HG03103 (cell line): ENCODE measurements at regions not wholly inside any gene's neighbourhood (a gene's known extent, or its start where the extent isn't known, plus 50 kb on each side); places are given as distances from the start of the nearest gene placed in this dataset.
"Not testable (repeated sequence)": the region's sequence is repeated elsewhere in the genome, so short reads cannot be mapped to it uniquely, and the experiment has no call there.

Experiments used
- ATAC-seq: cut with Tn5 transposase; IDR thresholded peaks from one replicate; pipeline ENCODE4 v1.9.1; 2021; ENCODE audit warnings: low read depth; ENCODE audit not compliant: unreplicated experiment

GRCh38 chr5:86466721-86467120 is 151.0 kb upstream of the COX7C start:
- not testable (repeated sequence) for ATAC-seq

GRCh38 chr5:86482008-86482407 is 135.7 kb upstream of the COX7C start:
- ATAC-seq, result no peak

GRCh38 chr5:86493777-86494176 is 124.0 kb upstream of the COX7C start:
- no peak for ATAC-seq

- ATAC-seq, result no peak
These were observed 116.8 kb upstream of the COX7C start for GRCh38 chr5:86500947-86501346.

- no peak for ATAC-seq
These were observed 110.2 kb upstream of the COX7C start for GRCh38 chr5:86507574-86507973.

GRCh38 chr5:86510330-86510915 is 107.3 kb upstream of the COX7C start:
- not testable (repeated sequence) for ATAC-seq

GRCh38 chr5:86523718-86524117 is 94.0 kb upstream of the COX7C start:
- no peak for ATAC-seq

GRCh38 chr5:86525622-86526021 is 92.1 kb upstream of the COX7C start:
- no peak for ATAC-seq

- ATAC-seq, result no peak
These were observed 90.9 kb upstream of the COX7C start for GRCh38 chr5:86526811-86527348.

- ATAC-seq, result no peak
These were observed 85.3 kb upstream of the COX7C start for GRCh38 chr5:86532429-86532828.

GRCh38 chr5:86536396-86536795 is 81.3 kb upstream of the COX7C start:
- no peak for ATAC-seq

- ATAC-seq, result no peak
These were observed 75.2 kb upstream of the COX7C start for GRCh38 chr5:86542532-86542931.

GRCh38 chr5:86546044-86546443 is 71.7 kb upstream of the COX7C start:
- ATAC-seq, result no peak

GRCh38 chr5:86546582-86546981 is 71.2 kb upstream of the COX7C start:
- ATAC-seq, result no peak

GRCh38 chr5:86554638-86555037 is 63.1 kb upstream of the COX7C start:
- ATAC-seq, result no peak

GRCh38 chr5:86557920-86558319 is 59.8 kb upstream of the COX7C start:
- ATAC-seq, result no peak

- no peak for ATAC-seq
These were observed 52.4 kb upstream of the COX7C start for GRCh38 chr5:86565197-86565789.

GRCh38 chr5:86566030-86566429 is 51.7 kb upstream of the COX7C start:
- not testable (repeated sequence) for ATAC-seq
